Astrocyte (in vitro differentiated cells and primary cell): ENCODE measurements at regions not wholly inside any gene's neighbourhood (a gene's known extent, or its start where the extent isn't known, plus 50 kb on each side); places are given as distances from the start of the nearest gene placed in this dataset.

Source experiments
- DNase-seq: peaks from one replicate; pipeline ENCODE4 v3.0.0-alpha.2; 2010; ENCODE audit warnings: low read depth
- FAIRE-seq: peaks from 2 replicates; lab custom pipeline; 2011; peaks lifted over from hg19 to GRCh38; lab: Jason Lieb, UNC
- H2AFZ ChIP-seq: 2 replicates; pipeline ENCODE4 v1.6.0; 2012; ENCODE audit warnings: low read depth, low read length, inconsistent platforms
- H3K27ac ChIP-seq: 2 replicates; pipeline ENCODE4 v1.5.1; 2011; ENCODE audit warnings: low read depth, low read length, inconsistent platforms
- H3K27me3 ChIP-seq: 2 replicates; pipeline ENCODE4 v1.6.0; 2011; ENCODE audit warnings: low read length, inconsistent platforms; ENCODE audit not compliant: insufficient read depth
- H3K36me3 ChIP-seq: 2 replicates; pipeline ENCODE4 v1.5.1; 2011; ENCODE audit warnings: low read length, inconsistent platforms; ENCODE audit not compliant: insufficient read depth
- H3K4me1 ChIP-seq: 2 replicates; pipeline ENCODE4 v1.5.1; 2011; ENCODE audit warnings: low read length, inconsistent platforms; ENCODE audit not compliant: insufficient read depth
- H3K4me2 ChIP-seq: 2 replicates; pipeline ENCODE4 v1.6.0; 2012; ENCODE audit warnings: low read length, inconsistent platforms
- H3K4me3 ChIP-seq: 2 replicates; pipeline ENCODE4 v1.5.1; 2011; ENCODE audit warnings: low read depth, mild to moderate bottlenecking, low read length, inconsistent platforms; ENCODE audit not compliant: insufficient read depth
- H3K79me2 ChIP-seq: 2 replicates; pipeline ENCODE4 v1.6.0; 2012; ENCODE audit warnings: mild to moderate bottlenecking, low read length, inconsistent platforms; ENCODE audit not compliant: insufficient read depth
- H3K9ac ChIP-seq: 2 replicates; pipeline ENCODE4 v1.6.0; 2012; ENCODE audit warnings: mild to moderate bottlenecking, low read length, inconsistent platforms
- H3K9me3 ChIP-seq: 2 replicates; pipeline ENCODE4 v1.5.1; 2012; ENCODE audit warnings: low read depth, mild to moderate bottlenecking, low read length, inconsistent platforms; ENCODE audit not compliant: insufficient read depth
- H4K20me1 ChIP-seq: 2 replicates; pipeline ENCODE4 v1.6.0; 2012; ENCODE audit warnings: low read length, inconsistent platforms; ENCODE audit not compliant: insufficient read depth
- H3K27ac Mint-ChIP-seq: one replicate; pipeline ENCODE4 v1.8.0; 2021; ENCODE audit warnings: mild to moderate bottlenecking, mixed read lengths; ENCODE audit not compliant: unreplicated experiment
- H3K27me3 Mint-ChIP-seq: one replicate; pipeline ENCODE4 v1.8.0; 2021; ENCODE audit warnings: low read depth, mixed read lengths; ENCODE audit not compliant: unreplicated experiment
- H3K36me3 Mint-ChIP-seq: one replicate; pipeline ENCODE4 v1.8.0; 2021; ENCODE audit warnings: low read depth, mixed read lengths; ENCODE audit not compliant: unreplicated experiment
- H3K4me1 Mint-ChIP-seq: one replicate; pipeline ENCODE4 v1.8.0; 2021; ENCODE audit warnings: low read depth, mixed read lengths; ENCODE audit not compliant: unreplicated experiment
- H3K4me3 Mint-ChIP-seq: one replicate; pipeline ENCODE4 v1.8.0; 2021; ENCODE audit warnings: mild to moderate bottlenecking, moderate library complexity, mixed read lengths; ENCODE audit not compliant: unreplicated experiment
- H3K9me3 Mint-ChIP-seq: one replicate; pipeline ENCODE4 v1.8.0; 2021; ENCODE audit warnings: mild to moderate bottlenecking, mixed read lengths; ENCODE audit not compliant: unreplicated experiment
- CTCF ChIP-seq: IDR thresholded peaks from 2 replicates; pipeline ENCODE4 v1.5.1; 2011; ENCODE audit warnings: low read depth, mild to moderate bottlenecking, inconsistent platforms, low read length, moderate library complexity; ENCODE audit not compliant: insufficient read depth
- EZH2 ChIP-seq: IDR thresholded peaks from 2 replicates; pipeline ENCODE4 v1.6.1; 2012; ENCODE audit warnings: mild to moderate bottlenecking, low read length, inconsistent platforms; ENCODE audit not compliant: insufficient read depth

- H3K4me3 ChIP-seq = no peak overlapping the region
- Mint-ChIP-seq H3K4me3 (no peak overlapping the region), H3K36me3 (no peaks in the 10 kb centered on the region), H3K4me1 (peaks cover 15% of the 10 kb centered on the region), H3K9me3 (no peaks in the 10 kb centered on the region), H3K27me3 (no peaks in the 10 kb centered on the region), H3K27ac (no peak overlapping the region)
- no peaks in the 10 kb centered on the region for H4K20me1 ChIP-seq
- DNase-seq (no peak), FAIRE-seq (no peak)
- no peaks in the 10 kb centered on the region for H3K9me3 ChIP-seq
- no peak overlapping the region for H3K4me2 ChIP-seq
- peaks cover 5% of the 10 kb centered on the region for H3K27me3 ChIP-seq
- no peaks in the 10 kb centered on the region for H3K36me3 ChIP-seq
- H3K79me2 ChIP-seq = no peaks in the 10 kb centered on the region
- no peak overlapping the region for H2AFZ ChIP-seq
- no peak overlapping the region for H3K27ac ChIP-seq
- H3K4me1 ChIP-seq = peaks cover 4% of the 10 kb centered on the region
- TF ChIP-seq CTCF = no peak
- no peak for TF ChIP-seq EZH2
- no peak overlapping the region for H3K9ac ChIP-seq
Measured at GRCh38 chr3:70518356-70518755, 205.9 kb upstream of the MDFIC2 start.

GRCh38 chr3:70517124-70517890 lies 204.9 kb upstream of the MDFIC2 start:
- Histone ChIP-seq H3K27me3 (peaks cover 5% of the 10 kb centered on the region), H3K79me2 (no peaks in the 10 kb centered on the region), H2AFZ (no peak overlapping the region), H3K9ac (no peak overlapping the region), H3K4me2 (no peak overlapping the region), H3K9me3 (no peaks in the 10 kb centered on the region), H3K4me3 (no peak overlapping the region), H3K4me1 (peaks cover 4% of the 10 kb centered on the region), H3K36me3 (no peaks in the 10 kb centered on the region), H3K27ac (no peak overlapping the region), H4K20me1 (no peaks in the 10 kb centered on the region)
- Mint-ChIP-seq H3K27ac (no peak overlapping the region), H3K4me3 (no peak overlapping the region), H3K36me3 (no peaks in the 10 kb centered on the region), H3K9me3 (no peaks in the 10 kb centered on the region), H3K4me1 (peaks cover 15% of the 10 kb centered on the region), H3K27me3 (no peaks in the 10 kb centered on the region)
- FAIRE-seq (no peak), DNase-seq (no peak)
- TF ChIP-seq EZH2 = no peak
- no peak for TF ChIP-seq CTCF

GRCh38 chr3:70516076-70516475 lies 203.6 kb upstream of the MDFIC2 start:
- peaks cover 4% of the 10 kb centered on the region for H3K4me1 ChIP-seq
- H3K27ac ChIP-seq = no peak overlapping the region
- H3K36me3 ChIP-seq = no peaks in the 10 kb centered on the region
- H3K4me1 Mint-ChIP-seq = peaks cover 15% of the 10 kb centered on the region
- H3K4me2 ChIP-seq = no peak overlapping the region
- no peaks in the 10 kb centered on the region for H3K9me3 ChIP-seq
- H3K4me3 Mint-ChIP-seq = no peak overlapping the region
- no peak overlapping the region for H2AFZ ChIP-seq
- H3K27me3 ChIP-seq = peaks cover 5% of the 10 kb centered on the region
- FAIRE-seq (no peak), DNase-seq (no peak)
- no peaks in the 10 kb centered on the region for H4K20me1 ChIP-seq
- H3K79me2 ChIP-seq = no peaks in the 10 kb centered on the region
- TF ChIP-seq EZH2 (no peak), CTCF (no peak)
- no peak overlapping the region for H3K27ac Mint-ChIP-seq
- H3K27me3 Mint-ChIP-seq = no peaks in the 10 kb centered on the region
- no peak overlapping the region for H3K4me3 ChIP-seq
- no peaks in the 10 kb centered on the region for H3K36me3 Mint-ChIP-seq
- H3K9ac ChIP-seq = no peak overlapping the region
- H3K9me3 Mint-ChIP-seq = no peaks in the 10 kb centered on the region
